ENCODE measurements at regions not wholly inside any gene's neighbourhood (a gene's known extent, or its start where the extent isn't known, plus 50 kb on each side); places are given as distances from the start of the nearest gene placed in this dataset.

GRCh38 chr18:31252522-31252921 lies 65.4 kb upstream of the DSG1 start:
- no peak for TF ChIP-seq POLR2A (IDR thresholded peaks at IDR 0.05)
- TF ChIP-seq, protein P1, sequence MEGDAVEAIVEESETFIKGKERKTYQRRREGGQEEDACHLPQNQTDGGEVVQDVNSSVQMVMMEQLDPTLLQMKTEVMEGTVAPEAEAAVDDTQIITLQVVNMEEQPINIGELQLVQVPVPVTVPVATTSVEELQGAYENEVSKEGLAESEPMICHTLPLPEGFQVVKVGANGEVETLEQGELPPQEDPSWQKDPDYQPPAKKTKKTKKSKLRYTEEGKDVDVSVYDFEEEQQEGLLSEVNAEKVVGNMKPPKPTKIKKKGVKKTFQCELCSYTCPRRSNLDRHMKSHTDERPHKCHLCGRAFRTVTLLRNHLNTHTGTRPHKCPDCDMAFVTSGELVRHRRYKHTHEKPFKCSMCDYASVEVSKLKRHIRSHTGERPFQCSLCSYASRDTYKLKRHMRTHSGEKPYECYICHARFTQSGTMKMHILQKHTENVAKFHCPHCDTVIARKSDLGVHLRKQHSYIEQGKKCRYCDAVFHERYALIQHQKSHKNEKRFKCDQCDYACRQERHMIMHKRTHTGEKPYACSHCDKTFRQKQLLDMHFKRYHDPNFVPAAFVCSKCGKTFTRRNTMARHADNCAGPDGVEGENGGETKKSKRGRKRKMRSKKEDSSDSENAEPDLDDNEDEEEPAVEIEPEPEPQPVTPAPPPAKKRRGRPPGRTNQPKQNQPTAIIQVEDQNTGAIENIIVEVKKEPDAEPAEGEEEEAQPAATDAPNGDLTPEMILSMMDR (IDR thresholded peaks at IDR 0.05): no peak
- TF ChIP-seq EP300 (IDR thresholded peaks at IDR 0.05): no peak

Data from tibial nerve (tissue), 4 donors.